Adrenal gland (tissue), 5 donors: ENCODE measurements at regions not wholly inside any gene's neighbourhood (a gene's known extent, or its start where the extent isn't known, plus 50 kb on each side); places are given as distances from the start of the nearest gene placed in this dataset.
"Not testable (repeated sequence)": the region's sequence is repeated elsewhere in the genome, so short reads cannot be mapped to it uniquely, and the experiment has no call there.

Source experiments
- CTCF ChIP-seq, 6 experiments: fragments of 450-650 bp in 4 of 6; fragments of 200-600 bp in 2 of 6; sonication (generic) in 1 of 6; IDR thresholded peaks; 1 replicate in 5 of 6; 2 replicates in 1 of 6; pipeline versions ENCODE4 v1.5.1 to v1.8.0; 2016 to 2021; ENCODE audit warnings: antibody characterized with exemption in 6 of 6, mild to moderate bottlenecking in 2 of 6, moderate library complexity in 1 of 6
- POLR2A ChIP-seq, 2 donors: fragments of 450-650 bp; IDR thresholded peaks; one replicate each; pipeline ENCODE4 v1.6.1; 2017; ENCODE audit warnings: antibody characterized with exemption in 2 of 2, mild to moderate bottlenecking in 2 of 2, moderate library complexity in 1 of 2
- donor health status: DM: no; HTN: no; CAD: no.

- TF ChIP-seq CTCF, POLR2A (IDR thresholded peaks at IDR 0.05): not testable (repeated sequence)
Observed at GRCh38 chr21:13825218-13825778, 215.7 kb downstream of the POTED start.
